ENCODE measurements at regions not wholly inside any gene's neighbourhood (a gene's known extent, or its start where the extent isn't known, plus 50 kb on each side); places are given as distances from the start of the nearest gene placed in this dataset.
A peak's percentile ranks its signal among the peaks of the same experiment; 100 is the strongest.

GRCh38 chr7:21276471-21277035 is 151.3 kb upstream of the SP4 start:
- ATAC-seq (no peak), DNase-seq (no peak)
- Histone ChIP-seq H3K36me3 (ENCODE audit: control insufficient read depth, insufficient read depth, low read length) (no peaks in the 10 kb centered on the region), H3K27ac (ENCODE audit: low read length) (no peak overlapping the region), H3K4me1 (ENCODE audit: control insufficient read depth, insufficient read depth, low read length) (no peaks in the 10 kb centered on the region), H3K9me3 (ENCODE audit: control insufficient read depth, insufficient read depth, low read length) (no peaks in the 10 kb centered on the region), H3K27me3 (ENCODE audit: control insufficient read depth, insufficient read depth, low read length) (no peaks in the 10 kb centered on the region), H3K4me3 (ENCODE audit: low read length) (no peak overlapping the region)
- Mint-ChIP-seq H3K4me1 (peaks cover 0 to 8% of the 10 kb centered on the region in 2 donors), H3K4me3 (no peak overlapping the region), H3K27me3 (ENCODE audit: low read depth in 2 of 2) (no peaks in the 10 kb centered on the region), H3K36me3 (no peaks in the 10 kb centered on the region), H3K9me3 (no peaks in the 10 kb centered on the region), H3K27ac (no peak overlapping the region)
- intact Hi-C loops (cut with micrococcal nuclease): no loop called here
- no peak for TF ChIP-seq CTCF (IDR thresholded peaks at IDR 0.05)
- 79% methylated on average over 5 of the region's 5 CpGs for WGBS (ENCODE audit: insufficient coverage)

GRCh38 chr7:21278944-21279343 is 148.9 kb upstream of the SP4 start:
- H3K4me1 ChIP-seq (ENCODE audit: control insufficient read depth, insufficient read depth, low read length): no peaks in the 10 kb centered on the region
- H3K4me3 ChIP-seq (ENCODE audit: low read length): no peak overlapping the region
- no peaks in the 10 kb centered on the region for H3K36me3 ChIP-seq (ENCODE audit: control insufficient read depth, insufficient read depth, low read length)
- Mint-ChIP-seq H3K27ac (no peak overlapping the region), H3K27me3 (ENCODE audit: low read depth in 2 of 2) (no peaks in the 10 kb centered on the region), H3K36me3 (no peaks in the 10 kb centered on the region), H3K9me3 (no peaks in the 10 kb centered on the region), H3K4me3 (no peak overlapping the region), H3K4me1 (peaks cover 0 to 8% of the 10 kb centered on the region in 2 donors)
- no peak overlapping the region for H3K27ac ChIP-seq (ENCODE audit: low read length)
- no peak for TF ChIP-seq CTCF (IDR thresholded peaks at IDR 0.05)
- WGBS (ENCODE audit: insufficient coverage): 94% methylated on average over 3 of the region's 3 CpGs
- ATAC-seq (no peak), DNase-seq (no peak)
- intact Hi-C loops (cut with micrococcal nuclease): no loop called here
- H3K27me3 ChIP-seq (ENCODE audit: control insufficient read depth, insufficient read depth, low read length): no peaks in the 10 kb centered on the region
- H3K9me3 ChIP-seq (ENCODE audit: control insufficient read depth, insufficient read depth, low read length): no peaks in the 10 kb centered on the region

- Mint-ChIP-seq H3K36me3 (no peaks in the 10 kb centered on the region), H3K27me3 (ENCODE audit: low read depth in 2 of 2) (no peaks in the 10 kb centered on the region), H3K9me3 (no peaks in the 10 kb centered on the region), H3K4me1 (peaks cover 0 to 8% of the 10 kb centered on the region in 2 donors), H3K4me3 (no peak overlapping the region), H3K27ac (no peak overlapping the region)
- Histone ChIP-seq H3K9me3 (ENCODE audit: control insufficient read depth, insufficient read depth, low read length) (no peaks in the 10 kb centered on the region), H3K4me1 (ENCODE audit: control insufficient read depth, insufficient read depth, low read length) (no peaks in the 10 kb centered on the region), H3K36me3 (ENCODE audit: control insufficient read depth, insufficient read depth, low read length) (no peaks in the 10 kb centered on the region), H3K27me3 (ENCODE audit: control insufficient read depth, insufficient read depth, low read length) (no peaks in the 10 kb centered on the region), H3K27ac (ENCODE audit: low read length) (no peak overlapping the region), H3K4me3 (ENCODE audit: low read length) (no peak overlapping the region)
- ATAC-seq (no peak), DNase-seq (no peak)
- TF ChIP-seq CTCF (IDR thresholded peaks at IDR 0.05): no peak
- intact Hi-C loops (cut with micrococcal nuclease): no loop called here
Measured at GRCh38 chr7:21281193-21281592, 146.7 kb upstream of the SP4 start.

GRCh38 chr7:21293771-21294170 is 134.1 kb upstream of the SP4 start:
- intact Hi-C loops (cut with micrococcal nuclease): no loop called here
- Histone ChIP-seq H3K4me1 (ENCODE audit: control insufficient read depth, insufficient read depth, low read length) (no peaks in the 10 kb centered on the region), H3K9me3 (ENCODE audit: control insufficient read depth, insufficient read depth, low read length) (no peaks in the 10 kb centered on the region), H3K4me3 (ENCODE audit: low read length) (no peak overlapping the region), H3K27me3 (ENCODE audit: control insufficient read depth, insufficient read depth, low read length) (no peaks in the 10 kb centered on the region), H3K27ac (ENCODE audit: low read length) (no peak overlapping the region), H3K36me3 (ENCODE audit: control insufficient read depth, insufficient read depth, low read length) (no peaks in the 10 kb centered on the region)
- Mint-ChIP-seq H3K9me3 (no peaks in the 10 kb centered on the region), H3K4me1 (no peaks in the 10 kb centered on the region), H3K27ac (no peak overlapping the region), H3K36me3 (no peaks in the 10 kb centered on the region), H3K27me3 (ENCODE audit: low read depth in 2 of 2) (no peaks in the 10 kb centered on the region), H3K4me3 (no peak overlapping the region)
- no peak for TF ChIP-seq CTCF (IDR thresholded peaks at IDR 0.05)
- peak in 1 of 2 donors; percentile 3 for DNase-seq
- ATAC-seq: no peak
- WGBS (ENCODE audit: insufficient coverage): 94% methylated on average over 3 of the region's 3 CpGs
